Neural cell (in vitro differentiated cells): ENCODE measurements at regions not wholly inside any gene's neighbourhood (a gene's known extent, or its start where the extent isn't known, plus 50 kb on each side); places are given as distances from the start of the nearest gene placed in this dataset.

Source experiments
- H2AFZ ChIP-seq: fragments of 200-600, 300-800 bp; sonication (generic), shearing (Covaris generic); 2 replicates; pipeline ENCODE4 v1.6.0; 2014; ENCODE audit warnings: low read depth, mild to moderate bottlenecking, antibody characterized with exemption, low read length, moderate library complexity
- H3F3A ChIP-seq: fragments of 200-600 bp; shearing (Covaris generic); 2 replicates; pipeline ENCODE4 v1.6.1; 2016; ENCODE audit warnings: mild to moderate bottlenecking, moderate library complexity, mixed read lengths, antibody characterized with exemption, low read length; ENCODE audit not compliant: insufficient read depth, poor library complexity, severe bottlenecking
- H3K27ac ChIP-seq: fragments of 200-600, 300-800 bp; sonication (generic), shearing (Covaris generic); 2 replicates; pipeline ENCODE4 v1.5.1; 2014; ENCODE audit warnings: mild to moderate bottlenecking, low read length, moderate library complexity
- H3K27me3 ChIP-seq: fragments of 300-800, 200-600 bp; sonication (generic), shearing (Covaris generic); 2 replicates; pipeline ENCODE4 v1.6.0; 2014; ENCODE audit warnings: mild to moderate bottlenecking, low read depth, low read length, moderate library complexity; ENCODE audit not compliant: insufficient read depth
- H3K36me3 ChIP-seq: fragments of 300-800, 200-600 bp; sonication (generic), shearing (Covaris generic); 2 replicates; pipeline ENCODE4 v1.5.1; 2014; ENCODE audit warnings: mild to moderate bottlenecking, antibody characterized with exemption, low read length, moderate library complexity; ENCODE audit not compliant: insufficient read depth
- H3K4me2 ChIP-seq: fragments of 300-800, 200-600 bp; sonication (generic), shearing (Covaris generic); 2 replicates; pipeline ENCODE4 v1.6.0; 2014; ENCODE audit warnings: mild to moderate bottlenecking, low read length
- H3K4me3 ChIP-seq: fragments of 300-800, 200-600 bp; sonication (generic), shearing (Covaris generic); 2 replicates; pipeline ENCODE4 v1.5.1; 2014; ENCODE audit warnings: mild to moderate bottlenecking, low read length, moderate library complexity
- H3K79me2 ChIP-seq: fragments of 200-600 bp; shearing (Covaris generic); replicated peaks from 2 replicates; pipeline ENCODE4 v1.6.0; 2014; ENCODE audit warnings: mild to moderate bottlenecking, low read length, moderate library complexity; ENCODE audit not compliant: insufficient read depth
- H3K9ac ChIP-seq: fragments of 300-800, 200-600 bp; sonication (generic), shearing (Covaris generic); 2 replicates; pipeline ENCODE4 v1.6.1; 2016; ENCODE audit warnings: mild to moderate bottlenecking, low read length, mixed read lengths
- H3K9me2 ChIP-seq: fragments of 200-600 bp; shearing (Covaris generic); 2 replicates; pipeline ENCODE4 v1.6.1; 2016; ENCODE audit warnings: mild to moderate bottlenecking, low read length, mixed read lengths; ENCODE audit not compliant: insufficient read depth
- H3K9me3 ChIP-seq: fragments of 200-600, 300-800 bp; sonication (generic), shearing (Covaris generic); 2 replicates; pipeline ENCODE4 v1.6.1; 2016; ENCODE audit warnings: mild to moderate bottlenecking, mixed run types, low read length, moderate library complexity, mixed read lengths
- H4K20me1 ChIP-seq: fragments of 200-600 bp; shearing (Covaris generic); 2 replicates; pipeline ENCODE4 v1.6.1; 2016; ENCODE audit warnings: mild to moderate bottlenecking, mixed run types; ENCODE audit not compliant: insufficient read depth
- CTCF ChIP-seq: fragments of 450-650 bp; IDR thresholded peaks from 2 replicates; pipeline ENCODE4 v1.5.1; 2014; ENCODE audit warnings: antibody characterized with exemption, mild to moderate bottlenecking, moderate library complexity; ENCODE audit not compliant: poor library complexity, severe bottlenecking
- EP300 ChIP-seq: fragments of 450-650 bp; conservative IDR thresholded peaks from 2 replicates; pipeline ENCODE4 v1.6.1; 2014; ENCODE audit warnings: antibody characterized with exemption, mild to moderate bottlenecking, moderate library complexity; ENCODE audit not compliant: poor library complexity, severe bottlenecking
- EZH2 ChIP-seq: fragments of 200-600, 300-800 bp; shearing (Covaris generic), sonication (generic); IDR thresholded peaks from 2 replicates; pipeline ENCODE4 v1.6.1; 2014; ENCODE audit warnings: antibody characterized with exemption, low read length, borderline replicate concordance, mild to moderate bottlenecking; ENCODE audit not compliant: insufficient read depth, poor library complexity, severe bottlenecking
- MXI1 ChIP-seq: fragments of 450-650 bp; conservative IDR thresholded peaks from 2 replicates; pipeline ENCODE4 v1.6.1; 2014; ENCODE audit warnings: antibody characterized with exemption, mild to moderate bottlenecking; ENCODE audit not compliant: poor library complexity, severe bottlenecking
- POLR2AphosphoS5 ChIP-seq: IDR thresholded peaks from 2 replicates; pipeline ENCODE4 v1.6.1; 2012
- RAD21 ChIP-seq: fragments of 450-650 bp; conservative IDR thresholded peaks from 2 replicates; pipeline ENCODE4 v1.6.1; 2014; ENCODE audit warnings: antibody characterized with exemption, mild to moderate bottlenecking, moderate library complexity
- REST ChIP-seq: IDR thresholded peaks from 2 replicates; pipeline ENCODE4 v1.6.1; 2012; ENCODE audit warnings: borderline replicate concordance
- SMC3 ChIP-seq: fragments of 450-650 bp; conservative IDR thresholded peaks from 2 replicates; pipeline ENCODE4 v1.6.1; 2014; ENCODE audit warnings: antibody characterized with exemption, mild to moderate bottlenecking, moderate library complexity; ENCODE audit not compliant: poor library complexity
- TAF1 ChIP-seq: IDR thresholded peaks from 2 replicates; pipeline ENCODE4 v1.6.1; 2012; ENCODE audit warnings: low read depth

GRCh38 chr22:47963660-47964059 is 1201.2 kb downstream of the TBC1D22A start:
- Histone ChIP-seq H3K4me2 (no peak overlapping the region), H3K4me3 (no peak overlapping the region), H2AFZ (no peak overlapping the region), H3K27ac (no peak overlapping the region), H3K27me3 (no peaks in the 10 kb centered on the region), H3K9me2 (no peaks in the 10 kb centered on the region), H4K20me1 (no peaks in the 10 kb centered on the region), H3K9me3 (no peaks in the 10 kb centered on the region), H3K36me3 (no peaks in the 10 kb centered on the region), H3F3A (no peaks in the 10 kb centered on the region), H3K9ac (no peak overlapping the region), H3K79me2 (no peaks in the 10 kb centered on the region)
- TF ChIP-seq REST = no peak
- no peak for TF ChIP-seq POLR2AphosphoS5
- TF ChIP-seq EZH2 = no peak
- no peak for TF ChIP-seq SMC3
- no peak for TF ChIP-seq EP300
- TF ChIP-seq RAD21 = no peak
- no peak for TF ChIP-seq MXI1
- no peak for TF ChIP-seq TAF1
- no peak for TF ChIP-seq CTCF

- Histone ChIP-seq H3K9ac (no peak overlapping the region), H3K4me2 (no peak overlapping the region), H3K27me3 (no peaks in the 10 kb centered on the region), H3K36me3 (no peaks in the 10 kb centered on the region), H3K9me3 (no peaks in the 10 kb centered on the region), H3K79me2 (no peaks in the 10 kb centered on the region), H3K4me3 (no peak overlapping the region), H3F3A (no peaks in the 10 kb centered on the region), H4K20me1 (no peaks in the 10 kb centered on the region), H2AFZ (no peak overlapping the region), H3K9me2 (no peaks in the 10 kb centered on the region), H3K27ac (no peak overlapping the region)
- no peak for TF ChIP-seq EP300
Observed at GRCh38 chr22:47957649-47958048, 1195.2 kb downstream of the TBC1D22A start.

- no peaks in the 10 kb centered on the region for H4K20me1 ChIP-seq
Observed at GRCh38 chr22:47954107-47954506, 1191.7 kb downstream of the TBC1D22A start.

More at GRCh38 chr22:47954107-47954506, 1191.7 kb downstream of the TBC1D22A start:
- H3F3A ChIP-seq = no peaks in the 10 kb centered on the region
- H3K9ac ChIP-seq = no peak overlapping the region
- H3K9me3 ChIP-seq = no peaks in the 10 kb centered on the region
- H2AFZ ChIP-seq = no peak overlapping the region
- H3K4me2 ChIP-seq = no peak overlapping the region
- no peaks in the 10 kb centered on the region for H3K9me2 ChIP-seq
- H3K4me3 ChIP-seq = no peak overlapping the region
- no peak for TF ChIP-seq CTCF
- TF ChIP-seq REST = no peak
- no peak for TF ChIP-seq EZH2
- TF ChIP-seq RAD21 = no peak
- TF ChIP-seq MXI1 = no peak
- no peak for TF ChIP-seq EP300
- no peak for TF ChIP-seq SMC3
- no peak for TF ChIP-seq POLR2AphosphoS5
- no peak for TF ChIP-seq TAF1
- H3K36me3 ChIP-seq = no peaks in the 10 kb centered on the region
- no peaks in the 10 kb centered on the region for H3K79me2 ChIP-seq
- no peaks in the 10 kb centered on the region for H3K27me3 ChIP-seq
- no peak overlapping the region for H3K27ac ChIP-seq
